ENCODE measurements at regions not wholly inside any gene's neighbourhood (a gene's known extent, or its start where the extent isn't known, plus 50 kb on each side); places are given as distances from the start of the nearest gene placed in this dataset.
"Not testable (repeated sequence)": the region's sequence is repeated elsewhere in the genome, so short reads cannot be mapped to it uniquely, and the experiment has no call there.

DNA sequence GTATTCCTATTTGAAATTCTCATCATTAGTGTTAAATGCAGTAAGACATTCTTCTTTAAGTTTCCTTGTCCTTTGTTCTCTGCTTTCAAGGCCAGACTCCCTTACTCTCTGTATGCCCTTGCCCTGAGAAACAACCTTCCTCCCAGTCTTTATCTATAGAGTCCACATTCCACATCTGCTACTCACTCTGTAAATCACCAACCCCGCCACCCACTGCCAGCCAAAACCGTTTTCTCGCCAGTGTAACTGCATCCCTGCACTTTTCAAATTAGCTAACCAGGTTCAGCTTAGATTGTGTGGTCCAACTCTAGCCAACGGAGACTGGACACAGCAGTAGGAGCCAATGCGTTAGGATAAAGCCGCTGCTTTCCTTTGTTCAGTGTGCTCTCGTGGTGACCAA lies 402.4 kb upstream of the PDZRN3 start:
- no peak for FAIRE-seq
- no peak for DNase-seq (ENCODE audit: extremely low spot score, insufficient read length, low read depth)

DNA sequence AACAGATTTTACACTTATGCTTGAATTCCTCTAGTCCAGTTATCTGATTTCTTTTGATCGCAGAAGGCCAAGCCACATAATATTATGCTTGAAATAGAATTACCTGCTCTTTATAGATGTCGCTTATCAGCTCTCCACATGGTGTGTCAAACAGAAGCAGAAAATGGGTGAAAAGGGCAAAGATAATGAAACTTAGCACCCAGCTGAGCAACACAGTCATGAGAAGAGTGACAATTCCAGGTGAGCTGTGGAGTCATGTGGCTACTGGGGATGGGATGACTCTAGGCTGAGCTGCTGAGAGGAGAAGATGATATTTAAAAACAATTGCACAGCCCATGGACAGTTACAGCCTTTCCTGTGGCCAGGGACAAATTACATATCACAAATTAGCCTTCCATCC lies 398.7 kb upstream of the PDZRN3 start:
- DNase-seq (ENCODE audit: extremely low spot score, insufficient read length, low read depth) (no peak), FAIRE-seq (no peak)

DNA sequence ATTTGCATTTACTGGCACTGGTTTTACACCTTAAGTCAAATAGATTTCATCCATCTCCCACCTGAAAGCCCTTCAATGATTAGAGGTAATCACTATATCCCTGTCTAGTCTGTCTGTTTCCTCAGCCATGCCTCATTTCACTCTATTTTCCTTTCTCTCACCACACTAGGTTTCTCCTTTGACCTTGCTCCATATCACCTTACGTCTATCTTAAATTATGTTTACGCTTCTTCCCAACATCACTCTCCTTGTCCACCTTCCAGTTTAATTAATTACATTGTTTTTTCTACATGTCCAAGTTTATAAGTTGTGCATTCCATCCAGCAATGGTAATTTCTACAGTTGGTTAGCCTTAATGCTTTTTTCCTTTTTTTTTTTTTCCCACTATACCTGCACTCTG lies 396.7 kb upstream of the PDZRN3 start:
- FAIRE-seq (no peak), DNase-seq (ENCODE audit: extremely low spot score, insufficient read length, low read depth) (no peak)

DNA sequence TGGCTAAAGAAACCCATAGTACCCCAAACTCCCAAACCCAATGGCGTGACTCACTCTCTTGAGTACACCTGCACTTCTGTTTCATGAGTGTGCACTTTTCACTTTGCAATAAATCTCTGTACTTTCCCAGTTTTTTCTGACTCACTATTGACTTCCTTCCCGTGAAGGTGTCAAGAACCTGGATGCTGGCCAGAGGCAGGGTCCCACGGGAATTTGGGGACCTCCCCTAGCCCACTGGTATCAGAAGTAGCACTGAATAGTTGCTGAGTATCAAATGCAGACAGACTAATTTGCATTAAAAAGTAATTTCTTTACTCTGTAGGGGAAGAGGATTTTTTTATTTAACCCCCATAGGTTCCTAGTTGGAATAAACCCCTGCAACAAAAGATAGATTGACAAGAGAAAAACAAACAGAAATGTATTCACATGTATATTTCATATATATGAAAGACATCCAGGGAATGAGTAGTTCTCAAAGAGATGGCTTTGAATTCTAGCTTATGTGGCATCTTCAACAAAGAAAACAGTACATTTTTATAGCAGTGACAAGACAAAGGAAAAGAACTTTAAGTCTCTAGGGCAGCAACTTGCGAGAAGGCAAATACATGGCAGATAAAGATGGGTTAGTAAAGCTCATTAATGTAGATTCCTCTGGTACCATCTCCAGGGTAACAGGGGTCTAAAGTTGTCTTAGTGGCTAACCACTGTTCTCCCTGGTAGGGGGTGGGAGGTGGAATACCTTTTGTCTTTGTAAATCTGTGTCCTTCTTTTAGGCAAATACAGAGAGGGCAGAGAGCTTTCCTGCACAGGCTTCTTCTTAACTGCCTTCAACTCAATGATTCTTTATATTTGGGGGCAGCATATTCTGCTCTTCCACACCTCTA lies 385.5 kb upstream of the PDZRN3 start:
- DNase-seq (ENCODE audit: extremely low spot score, insufficient read length, low read depth) (no peak), FAIRE-seq (no peak)

DNA sequence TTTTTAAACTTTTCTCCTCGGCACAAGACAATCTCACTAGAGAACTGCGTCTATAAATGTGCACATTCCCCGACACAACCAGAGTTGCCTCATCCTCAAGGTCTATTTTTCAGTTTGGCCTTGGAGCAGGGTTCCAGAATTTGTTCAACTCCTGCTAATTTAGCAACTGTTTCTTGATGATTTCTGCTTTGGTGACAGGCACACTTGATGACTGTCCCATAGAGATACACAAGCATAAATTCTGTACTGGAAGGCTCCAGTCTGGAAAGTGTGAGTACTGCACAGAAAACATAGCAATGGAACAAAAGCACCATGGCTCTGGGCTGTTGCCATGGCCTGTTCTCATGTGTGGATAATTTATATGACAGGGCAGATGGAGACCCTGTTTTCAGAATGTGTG lies 379.6 kb upstream of the PDZRN3 start:
- DNase-seq (ENCODE audit: extremely low spot score, insufficient read length, low read depth), result no peak
- no peak for FAIRE-seq

DNA sequence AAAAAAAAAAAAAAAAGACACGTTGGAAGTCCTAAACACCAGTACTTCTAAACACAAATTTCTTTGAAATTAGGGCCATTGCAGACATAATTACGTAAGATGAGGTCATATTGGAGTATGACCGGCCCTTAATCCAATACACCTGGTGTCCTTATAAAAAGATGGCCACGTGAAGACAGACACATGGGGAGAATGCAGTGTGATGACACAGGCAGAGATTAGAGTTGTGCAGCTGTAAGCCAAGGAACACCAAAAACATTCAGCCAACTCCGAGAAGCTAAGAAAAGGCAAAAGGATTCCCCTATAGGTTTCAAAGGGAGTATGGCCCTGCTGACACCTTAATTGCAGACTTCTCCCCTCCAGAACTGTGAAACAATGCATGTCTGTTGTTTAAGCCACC lies 379.0 kb upstream of the PDZRN3 start:
- no peak for DNase-seq (ENCODE audit: extremely low spot score, insufficient read length, low read depth)
- FAIRE-seq, result no peak

DNA sequence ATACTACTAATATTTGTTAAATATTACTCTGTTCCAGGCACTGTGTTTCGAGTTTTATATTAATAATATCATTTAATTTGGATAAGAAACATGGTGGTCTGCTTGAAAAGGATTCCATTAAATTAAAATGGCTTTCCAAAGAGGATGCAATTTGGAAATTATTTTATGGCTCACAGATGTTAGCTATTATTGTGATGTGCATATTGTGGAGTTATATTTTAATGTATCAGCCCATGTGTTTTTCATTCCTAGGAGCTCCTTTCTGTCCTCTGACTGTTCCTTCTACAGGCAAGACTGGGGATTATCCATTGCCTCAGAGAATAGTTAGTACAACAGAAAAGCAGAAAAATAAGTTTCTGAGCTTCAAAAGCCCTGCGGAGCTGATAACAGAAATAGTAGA lies 376.7 kb upstream of the PDZRN3 start:
- FAIRE-seq, result no peak
- DNase-seq (ENCODE audit: extremely low spot score, insufficient read length, low read depth), result no peak

DNA sequence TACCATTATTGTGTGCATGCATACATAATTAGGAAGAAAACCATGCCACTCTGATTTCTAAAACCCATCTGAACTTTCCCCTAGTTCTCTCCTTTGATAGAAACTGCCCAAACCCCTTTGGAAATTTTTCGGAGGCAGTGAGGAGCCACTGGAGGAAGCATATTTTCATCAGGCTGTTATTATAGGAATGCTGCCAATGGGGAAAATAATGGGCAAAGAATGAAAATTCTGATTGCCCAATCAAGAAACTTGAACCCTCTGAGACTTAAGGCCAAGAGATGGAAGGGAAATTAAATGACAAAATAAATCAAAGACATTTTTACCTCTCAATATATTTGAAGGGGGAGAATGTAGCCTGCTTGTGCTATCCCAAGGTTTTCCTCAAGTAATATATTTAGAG lies 376.0 kb upstream of the PDZRN3 start:
- no peak for FAIRE-seq
- DNase-seq (ENCODE audit: extremely low spot score, insufficient read length, low read depth), result no peak

DNA sequence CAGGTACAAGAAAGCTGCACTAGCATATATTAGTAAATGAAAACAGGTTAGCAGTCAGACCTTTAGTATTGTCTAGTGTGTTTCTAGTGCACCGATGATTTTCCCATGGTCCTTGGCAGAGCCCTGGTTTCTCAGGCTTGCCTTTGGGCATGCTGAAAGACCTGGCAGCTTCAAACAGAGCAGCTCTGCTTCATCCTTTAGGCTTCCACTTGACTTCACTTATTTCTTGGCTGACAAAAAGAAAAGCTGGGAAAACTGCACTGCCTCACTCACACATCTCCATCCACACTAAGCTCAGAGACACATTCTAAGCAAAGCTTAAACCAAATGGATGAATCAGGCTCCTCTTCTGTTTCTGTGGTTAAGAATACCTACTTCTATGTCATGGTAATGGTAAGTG lies 374.8 kb upstream of the PDZRN3 start:
- no peak for FAIRE-seq
- DNase-seq (ENCODE audit: extremely low spot score, insufficient read length, low read depth), result no peak

DNA sequence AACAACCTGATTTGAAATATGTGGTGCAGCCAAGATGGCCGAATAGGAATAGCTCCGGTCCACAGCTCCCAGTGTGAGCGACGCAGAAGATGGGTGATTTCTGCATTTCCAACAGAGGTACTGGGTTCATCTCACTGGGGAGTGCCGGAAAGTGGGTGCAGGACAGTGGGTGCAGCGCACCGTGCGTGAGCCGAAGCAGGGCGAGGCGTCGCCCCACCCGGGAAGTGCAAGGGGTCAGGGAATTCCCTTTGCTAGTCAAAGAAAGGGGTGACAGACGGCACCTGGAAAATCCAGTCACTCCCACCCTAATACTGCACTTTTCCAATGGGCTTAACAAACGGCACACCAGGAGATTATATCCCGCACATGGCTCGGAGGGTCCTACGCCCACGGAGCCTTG lies 365.9 kb upstream of the PDZRN3 start:
- FAIRE-seq; DNase-seq (ENCODE audit: extremely low spot score, insufficient read length, low read depth): not testable (repeated sequence)

DNA sequence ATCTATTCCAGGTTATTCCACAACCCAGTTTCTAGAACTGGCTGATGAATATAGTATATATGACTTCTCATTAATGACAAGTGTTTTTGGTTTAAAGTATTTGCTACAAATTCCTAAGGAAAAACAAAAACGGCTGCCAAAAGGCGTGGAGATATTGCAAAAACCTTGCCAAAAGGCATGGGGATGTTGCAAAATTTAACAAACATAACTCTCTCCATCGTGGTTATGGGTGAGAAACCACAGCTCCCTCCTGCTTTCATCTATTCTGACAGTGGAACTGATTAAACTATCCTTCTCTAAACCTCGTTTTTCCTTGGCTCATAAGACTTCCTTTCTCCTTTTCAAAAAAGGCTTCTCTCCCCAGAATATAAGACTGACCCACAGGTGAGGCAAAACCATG lies 342.0 kb upstream of the PDZRN3 start:
- FAIRE-seq, result no peak

DNA sequence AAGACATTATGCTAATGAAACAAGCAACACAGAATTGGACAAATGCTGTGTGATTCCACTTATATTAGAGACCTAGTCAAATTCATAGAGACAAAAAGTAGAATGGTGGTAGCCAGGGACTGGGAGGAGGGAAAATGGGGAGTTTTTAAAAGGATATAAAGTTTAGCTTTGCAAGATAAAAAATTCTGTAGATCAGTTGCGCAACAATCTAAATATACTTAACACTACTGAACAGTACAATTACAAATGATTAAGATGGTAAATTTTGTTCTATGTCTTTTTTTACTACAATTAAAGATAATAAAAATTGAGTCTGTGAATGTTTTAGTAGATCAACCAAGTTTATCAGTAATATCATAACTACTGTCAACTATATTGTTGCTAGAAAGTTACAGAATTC lies 340.1 kb upstream of the PDZRN3 start:
- FAIRE-seq, result no peak

More for the DNA sequence above, 342.0 kb upstream of the PDZRN3 start:
- DNase-seq (ENCODE audit: extremely low spot score, insufficient read length, low read depth), result no peak

DNA sequence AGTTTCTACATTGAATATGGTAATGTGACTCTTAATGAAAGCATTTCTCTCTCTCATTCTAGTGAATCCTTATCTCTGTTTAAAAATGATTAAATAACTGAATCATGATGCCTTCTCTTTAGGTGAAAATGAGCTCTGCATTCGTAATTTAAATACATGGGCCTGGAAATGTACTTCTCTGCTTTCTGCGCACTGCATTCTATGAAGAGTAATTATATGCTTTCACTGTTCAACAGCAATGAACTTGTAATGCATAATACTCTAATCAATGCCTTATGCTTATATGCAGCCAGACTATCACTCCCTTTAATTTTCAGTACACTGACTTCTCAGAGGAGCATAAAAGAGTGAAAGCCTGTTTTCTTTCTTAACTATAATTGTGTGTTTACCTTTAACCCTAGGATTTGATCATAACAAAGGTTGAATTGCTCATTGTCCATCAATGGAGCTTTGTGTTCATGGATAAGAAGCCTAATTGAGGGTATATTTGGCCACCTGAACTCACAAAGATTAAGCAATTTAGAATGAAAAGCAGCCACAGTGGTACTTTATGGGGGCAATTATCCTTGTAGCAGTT lies 330.8 kb upstream of the PDZRN3 start:
- FAIRE-seq, result no peak
- DNase-seq (ENCODE audit: extremely low spot score, insufficient read length, low read depth), result no peak

More for the DNA sequence above, 340.1 kb upstream of the PDZRN3 start:
- no peak for DNase-seq (ENCODE audit: extremely low spot score, insufficient read length, low read depth)

DNA sequence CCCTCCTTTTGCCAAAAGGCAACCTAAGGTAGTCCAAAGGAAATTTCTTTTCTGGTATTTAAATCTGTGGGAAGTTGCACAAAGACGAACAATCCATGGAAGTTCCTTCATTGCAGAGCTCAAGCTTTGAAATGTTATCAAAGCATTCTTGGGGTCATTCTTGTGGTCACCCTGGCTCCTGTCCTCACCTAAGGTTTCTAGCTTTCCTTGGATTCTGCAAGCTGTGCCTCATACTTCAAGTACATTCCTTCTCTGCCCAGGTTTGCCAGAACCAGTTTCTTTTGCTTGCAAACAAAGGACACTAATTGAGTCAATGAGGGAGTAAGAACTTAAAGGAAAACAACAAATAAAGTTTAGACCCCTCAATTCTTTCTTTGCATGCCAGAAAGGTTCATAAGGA lies 329.8 kb upstream of the PDZRN3 start:
- FAIRE-seq (no peak), DNase-seq (ENCODE audit: extremely low spot score, insufficient read length, low read depth) (no peak)

DNA sequence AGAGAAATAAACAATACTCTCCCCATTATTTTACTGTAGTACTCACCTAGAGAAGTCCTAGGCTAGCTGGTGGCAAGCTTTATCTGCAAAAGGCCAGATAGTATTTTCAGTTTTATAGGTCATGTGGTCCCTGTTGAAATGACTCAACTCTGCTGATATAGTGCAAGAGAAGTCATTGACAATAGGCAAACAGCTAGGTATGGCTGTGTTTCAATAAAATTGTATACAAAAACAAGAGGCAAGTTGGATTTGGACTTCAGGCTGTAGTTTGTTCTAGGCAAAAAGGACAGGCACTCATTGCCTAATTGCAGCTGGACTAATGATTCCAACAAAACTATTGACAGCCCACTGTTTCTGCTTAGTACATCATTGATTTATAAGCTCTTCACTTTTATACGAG lies 328.0 kb upstream of the PDZRN3 start:
- DNase-seq (ENCODE audit: extremely low spot score, insufficient read length, low read depth) (no peak), FAIRE-seq (no peak)

DNA sequence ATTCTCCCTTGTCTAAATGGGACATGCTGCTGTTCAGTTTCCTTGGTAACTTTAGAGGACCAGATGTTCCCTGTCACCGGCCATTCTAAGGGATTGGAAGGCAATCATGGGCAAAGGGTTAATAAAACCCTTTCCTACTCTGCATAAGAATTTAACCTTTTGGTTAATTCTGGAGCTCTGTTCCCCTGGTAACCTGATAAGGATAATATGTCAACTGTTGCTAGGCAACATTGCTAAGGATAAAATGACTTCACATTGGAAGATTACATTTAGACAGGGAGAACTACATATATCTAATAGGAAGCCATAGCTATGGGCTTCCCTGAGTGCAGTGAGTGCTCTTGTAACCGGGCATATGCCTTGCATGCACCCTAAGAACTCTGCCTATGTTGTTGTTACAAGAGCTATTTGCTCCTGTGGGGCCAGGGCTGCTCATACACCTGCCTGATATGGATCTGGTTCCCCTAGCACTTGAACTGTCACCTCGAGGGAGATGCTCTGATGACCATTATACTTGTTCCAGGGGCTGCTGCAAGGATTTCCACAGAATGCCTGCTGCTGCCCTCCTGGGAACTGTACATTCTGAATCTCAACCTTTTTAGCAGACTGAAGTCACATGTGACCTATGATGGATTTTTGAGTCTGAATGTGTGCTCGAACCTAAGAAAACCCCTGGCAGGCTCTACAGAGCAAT lies 326.3 kb upstream of the PDZRN3 start:
- DNase-seq (ENCODE audit: extremely low spot score, insufficient read length, low read depth), result no peak
- FAIRE-seq, result no peak

DNA sequence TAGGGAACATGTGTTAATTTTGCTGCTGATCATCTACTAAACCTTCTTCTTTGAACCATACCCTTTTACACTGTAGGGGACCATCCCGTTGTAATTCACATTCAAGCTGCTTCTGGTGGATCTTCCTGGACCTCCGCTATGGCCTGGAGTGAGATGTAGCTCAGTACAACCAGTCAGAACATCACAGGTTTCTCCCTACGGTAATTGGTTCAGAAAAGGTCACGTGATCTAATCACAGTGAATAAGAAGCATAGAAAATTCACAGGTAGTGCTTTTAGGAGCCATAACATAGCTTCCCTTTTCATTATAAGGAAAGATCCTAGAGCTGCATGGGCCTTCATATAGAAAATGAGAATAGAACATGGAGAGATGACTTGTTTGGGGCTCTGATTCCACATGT lies 320.8 kb upstream of the PDZRN3 start:
- no peak for DNase-seq (ENCODE audit: extremely low spot score, insufficient read length, low read depth)
- no peak for FAIRE-seq

DNA sequence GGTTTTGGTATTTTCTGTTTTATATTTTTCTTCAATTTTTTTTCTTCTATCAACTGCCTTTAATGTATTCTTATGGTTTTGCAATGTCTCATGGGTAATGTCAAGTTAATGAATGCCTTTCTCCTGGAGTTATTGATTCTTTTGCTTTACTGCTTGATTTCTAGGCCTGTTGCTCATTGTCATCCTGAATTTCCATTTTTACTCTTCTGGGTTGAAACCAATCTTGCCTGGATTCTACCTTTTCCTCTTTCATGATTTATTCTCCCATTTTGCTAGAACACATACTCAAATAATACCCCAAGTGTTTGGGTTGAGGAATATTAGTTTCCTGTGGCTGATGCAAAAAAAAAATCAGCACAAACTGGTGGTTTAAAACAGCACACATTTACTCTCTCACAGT lies 315.2 kb upstream of the PDZRN3 start:
- no peak for DNase-seq (ENCODE audit: extremely low spot score, insufficient read length, low read depth)
- FAIRE-seq, result no peak

DNA sequence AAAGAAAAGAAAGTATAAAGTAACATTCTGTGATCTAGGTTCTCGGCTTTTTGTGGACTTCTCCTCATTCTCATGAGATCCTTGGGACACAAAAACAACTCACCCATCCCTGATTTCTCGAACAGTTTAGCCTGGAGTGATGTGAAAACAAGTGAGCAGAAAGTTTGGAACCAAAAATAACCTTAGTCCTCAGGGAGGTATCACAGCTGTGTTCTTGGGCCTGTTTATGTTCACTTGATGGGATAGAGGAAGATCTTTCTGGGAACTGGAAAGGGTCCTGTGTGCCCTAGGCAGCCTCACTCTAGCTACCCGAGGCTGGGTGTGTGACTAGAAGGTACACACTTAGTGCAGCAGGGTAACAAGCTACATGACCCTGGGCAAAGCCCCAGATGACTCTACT lies 308.8 kb upstream of the PDZRN3 start:
- no peak for FAIRE-seq
- no peak for DNase-seq (ENCODE audit: extremely low spot score, insufficient read length, low read depth)

DNA sequence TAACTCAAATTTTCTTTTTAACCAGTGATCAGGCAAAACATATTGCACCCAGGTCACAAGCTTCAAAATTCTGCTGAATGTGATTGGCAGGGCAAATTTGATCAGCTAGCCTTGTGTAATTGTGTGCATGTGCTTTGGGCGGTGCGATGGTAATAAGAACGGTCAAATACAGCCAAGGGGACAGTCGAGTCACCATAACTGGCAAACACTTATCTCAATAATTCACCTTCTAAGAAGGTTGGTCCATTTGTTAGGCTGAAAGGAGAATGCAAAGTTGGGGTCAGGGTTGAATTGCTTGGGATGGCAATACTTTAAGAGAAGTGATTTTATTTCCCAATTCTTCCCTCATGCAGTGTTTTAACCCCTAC lies 302.4 kb upstream of the PDZRN3 start:
- DNase-seq (ENCODE audit: extremely low spot score, insufficient read length, low read depth) (no peak), FAIRE-seq (no peak)
